KOPT-K1 (cell line): ENCODE measurements at regions not wholly inside any gene's neighbourhood (a gene's known extent, or its start where the extent isn't known, plus 50 kb on each side); places are given as distances from the start of the nearest gene placed in this dataset.
"Not testable (repeated sequence)": the region's sequence is repeated elsewhere in the genome, so short reads cannot be mapped to it uniquely, and the experiment has no call there.

ENCODE experiments used
- H3K27ac ChIP-seq: fragments of 200-600 bp; sonication (generic); 2 replicates; pipeline ENCODE4 v1.5.1; 2016; ENCODE audit warnings: antibody characterized with exemption, mild to moderate bottlenecking, low read depth, low read length; ENCODE audit not compliant: poor library complexity, severe bottlenecking
- H3K36me3 ChIP-seq: fragments of 200-600 bp; sonication (generic); 2 replicates; pipeline ENCODE4 v1.5.1; 2017; ENCODE audit warnings: antibody characterized with exemption, mild to moderate bottlenecking, low read length, moderate library complexity; ENCODE audit not compliant: insufficient read depth
- H3K9me3 ChIP-seq: fragments of 200-600 bp; sonication (generic); 2 replicates; pipeline ENCODE4 v1.5.1; 2017; ENCODE audit warnings: antibody characterized with exemption, low read length, mild to moderate bottlenecking; ENCODE audit not compliant: insufficient read depth, poor library complexity, severe bottlenecking

- H3K9me3 ChIP-seq: no peaks in the 10 kb centered on the region
- no peak overlapping the region for H3K27ac ChIP-seq
- no peaks in the 10 kb centered on the region for H3K36me3 ChIP-seq
Measured at GRCh38 chr12:127813147-127813546, 453.8 kb upstream of the TMEM132C start.

GRCh38 chr12:127819056-127819455 lies 447.9 kb upstream of the TMEM132C start:
- no peak overlapping the region for H3K27ac ChIP-seq
- H3K9me3 ChIP-seq: no peaks in the 10 kb centered on the region
- H3K36me3 ChIP-seq: no peaks in the 10 kb centered on the region

GRCh38 chr12:127820271-127820670 lies 446.7 kb upstream of the TMEM132C start:
- Histone ChIP-seq H3K36me3 (no peaks in the 10 kb centered on the region), H3K27ac (no peak overlapping the region), H3K9me3 (no peaks in the 10 kb centered on the region)

GRCh38 chr12:127820846-127821245 lies 446.1 kb upstream of the TMEM132C start:
- Histone ChIP-seq H3K36me3 (no peaks in the 10 kb centered on the region), H3K9me3 (peaks cover under 1% of the 10 kb centered on the region), H3K27ac (no peak overlapping the region)

- Histone ChIP-seq H3K36me3 (no peaks in the 10 kb centered on the region), H3K27ac (no peak overlapping the region), H3K9me3 (peaks cover 6% of the 10 kb centered on the region)
Measured at GRCh38 chr12:127822809-127823411, 444.1 kb upstream of the TMEM132C start.

GRCh38 chr12:127823801-127824200 lies 443.2 kb upstream of the TMEM132C start:
- Histone ChIP-seq H3K27ac (no peak overlapping the region), H3K36me3 (no peaks in the 10 kb centered on the region), H3K9me3 (peaks cover 6% of the 10 kb centered on the region)

- H3K36me3 ChIP-seq: no peaks in the 10 kb centered on the region
- peaks cover 6% of the 10 kb centered on the region for H3K9me3 ChIP-seq
- no peak overlapping the region for H3K27ac ChIP-seq
Measured at GRCh38 chr12:127829281-127830064, 437.5 kb upstream of the TMEM132C start.

- Histone ChIP-seq H3K27ac (no peak overlapping the region), H3K9me3 (peaks cover 6% of the 10 kb centered on the region), H3K36me3 (no peaks in the 10 kb centered on the region)
Measured at GRCh38 chr12:127830065-127830460, 436.9 kb upstream of the TMEM132C start.

- Histone ChIP-seq H3K27ac (no peak overlapping the region), H3K9me3 (peaks cover 6% of the 10 kb centered on the region), H3K36me3 (no peaks in the 10 kb centered on the region)
Measured at GRCh38 chr12:127830730-127831129, 436.2 kb upstream of the TMEM132C start.

- Histone ChIP-seq H3K9me3 (no peaks in the 10 kb centered on the region), H3K27ac (no peak overlapping the region), H3K36me3 (no peaks in the 10 kb centered on the region)
Measured at GRCh38 chr12:127832172-127832571, 434.8 kb upstream of the TMEM132C start.

GRCh38 chr12:127836802-127837201 lies 430.2 kb upstream of the TMEM132C start:
- H3K27ac ChIP-seq, H3K9me3 ChIP-seq, H3K36me3 ChIP-seq: not testable (repeated sequence)

GRCh38 chr12:127857661-127858060 lies 409.3 kb upstream of the TMEM132C start:
- H3K27ac ChIP-seq: no peak overlapping the region
- H3K36me3 ChIP-seq: no peaks in the 10 kb centered on the region
- H3K9me3 ChIP-seq: no peaks in the 10 kb centered on the region

- no peaks in the 10 kb centered on the region for H3K9me3 ChIP-seq
- H3K36me3 ChIP-seq: no peaks in the 10 kb centered on the region
- no peak overlapping the region for H3K27ac ChIP-seq
Measured at GRCh38 chr12:127860536-127860935, 406.4 kb upstream of the TMEM132C start.

- H3K36me3 ChIP-seq: no peaks in the 10 kb centered on the region
- H3K9me3 ChIP-seq: no peaks in the 10 kb centered on the region
- H3K27ac ChIP-seq: no peak overlapping the region
Measured at GRCh38 chr12:127861406-127861805, 405.6 kb upstream of the TMEM132C start.

- Histone ChIP-seq H3K9me3 (no peaks in the 10 kb centered on the region), H3K27ac (no peak overlapping the region), H3K36me3 (no peaks in the 10 kb centered on the region)
Measured at GRCh38 chr12:127873306-127873705, 393.7 kb upstream of the TMEM132C start.
